ENCODE measurements at regions not wholly inside any gene's neighbourhood (a gene's known extent, or its start where the extent isn't known, plus 50 kb on each side); places are given as distances from the start of the nearest gene placed in this dataset.

- intact Hi-C loops (cut with micrococcal nuclease): no loop called here
- Histone ChIP-seq H3K4me3 (replicated peaks in 1 of 3; ENCODE audit: low read depth in 2 of 3, low read length in 3 of 3) (no peak overlapping the region), H3K27ac (ENCODE audit: low read depth in 1 of 2, low read length in 2 of 2) (no peak overlapping the region), H3K79me2 (ENCODE audit: insufficient read depth, low read length) (no peaks in the 10 kb centered on the region), H3K9me3 (replicated peaks in 1 of 2; ENCODE audit: control insufficient read depth in 1 of 2, insufficient read depth in 1 of 2, low read length in 2 of 2) (no peaks in the 10 kb centered on the region), H3K4me1 (ENCODE audit: control insufficient read depth in 1 of 2, insufficient read depth in 2 of 2, low read length in 2 of 2) (no peaks in the 10 kb centered on the region), H3K4me2 (replicated peaks; ENCODE audit: extremely low read depth, low read length, poor library complexity, severe bottlenecking) (no peak overlapping the region), H3K27me3 (ENCODE audit: control insufficient read depth in 2 of 2, insufficient read depth in 2 of 2, low read length in 2 of 2) (no peaks in the 10 kb centered on the region), H3K9ac (ENCODE audit: insufficient read depth, low read length, poor library complexity, severe bottlenecking) (no peak overlapping the region), H4K20me1 (ENCODE audit: insufficient read depth, low read length) (no peaks in the 10 kb centered on the region), H3K36me3 (replicated peaks in 1 of 2; ENCODE audit: control insufficient read depth in 1 of 2, insufficient read depth in 2 of 2, low read length in 2 of 2) (no peaks in the 10 kb centered on the region), H2AFZ (ENCODE audit: insufficient read depth, low read depth, low read length, poor library complexity, severe bottlenecking) (no peak overlapping the region)
- peaks cover 0 to 3% (median 0%) of the 10 kb centered on the region in 7 donors for H3K9me3 Mint-ChIP-seq
- 86% methylated on average over 9 of the region's 12 CpGs for WGBS (ENCODE audit: insufficient coverage)
- TF ChIP-seq CTCF (IDR thresholded peaks at IDR 0.05): no peak
- no peaks in the 10 kb centered on the region for H3K36me3 Mint-ChIP-seq
- no peaks in the 10 kb centered on the region for H3K4me1 Mint-ChIP-seq
- DNase-seq: no peak
- no peak overlapping the region for H3K4me3 Mint-ChIP-seq
- peaks cover 0 to 2% (median 0%) of the 10 kb centered on the region in 3 donors for H3K27me3 Mint-ChIP-seq (ENCODE audit: low read depth in 3 of 3)
- no peak overlapping the region for H3K27ac Mint-ChIP-seq
Observed at GRCh38 chr1:213861841-213862240, 125.9 kb upstream of the PROX1 start.

GRCh38 chr1:213864091-213864490 is 123.7 kb upstream of the PROX1 start:
- Mint-ChIP-seq H3K9me3 (peaks cover 0 to 3% (median 0%) of the 10 kb centered on the region in 7 donors), H3K4me3 (no peak overlapping the region), H3K27ac (no peak overlapping the region), H3K27me3 (ENCODE audit: low read depth in 3 of 3) (no peaks in the 10 kb centered on the region), H3K4me1 (no peaks in the 10 kb centered on the region), H3K36me3 (no peaks in the 10 kb centered on the region)
- Histone ChIP-seq H3K79me2 (ENCODE audit: insufficient read depth, low read length) (no peaks in the 10 kb centered on the region), H3K4me1 (ENCODE audit: control insufficient read depth in 1 of 2, insufficient read depth in 2 of 2, low read length in 2 of 2) (no peaks in the 10 kb centered on the region), H3K9ac (ENCODE audit: insufficient read depth, low read length, poor library complexity, severe bottlenecking) (no peak overlapping the region), H3K27me3 (ENCODE audit: control insufficient read depth in 2 of 2, insufficient read depth in 2 of 2, low read length in 2 of 2) (no peaks in the 10 kb centered on the region), H2AFZ (ENCODE audit: insufficient read depth, low read depth, low read length, poor library complexity, severe bottlenecking) (no peak overlapping the region), H3K27ac (ENCODE audit: low read depth in 1 of 2, low read length in 2 of 2) (no peak overlapping the region), H3K36me3 (replicated peaks in 1 of 2; ENCODE audit: control insufficient read depth in 1 of 2, insufficient read depth in 2 of 2, low read length in 2 of 2) (no peaks in the 10 kb centered on the region), H4K20me1 (ENCODE audit: insufficient read depth, low read length) (no peaks in the 10 kb centered on the region), H3K9me3 (replicated peaks in 1 of 2; ENCODE audit: control insufficient read depth in 1 of 2, insufficient read depth in 1 of 2, low read length in 2 of 2) (no peaks in the 10 kb centered on the region), H3K4me3 (replicated peaks in 1 of 3; ENCODE audit: low read depth in 2 of 3, low read length in 3 of 3) (no peak overlapping the region), H3K4me2 (replicated peaks; ENCODE audit: extremely low read depth, low read length, poor library complexity, severe bottlenecking) (no peak overlapping the region)
- intact Hi-C loops (cut with micrococcal nuclease): no loop called here
- TF ChIP-seq CTCF (IDR thresholded peaks at IDR 0.05): no peak
- WGBS (ENCODE audit: insufficient coverage): no CpG with 5 or more reads among the region's 4 CpGs
- DNase-seq: no peak
